Panc1 (cell line): ENCODE measurements at regions not wholly inside any gene's neighbourhood (a gene's known extent, or its start where the extent isn't known, plus 50 kb on each side); places are given as distances from the start of the nearest gene placed in this dataset.

Experiments used
- ATAC-seq: fragments of 200-7000 bp; cut with Tn5 transposase; 2 replicates; pipeline ENCODE4 v1.9.1; 2020; ENCODE audit warnings: mild to moderate bottlenecking, moderate library complexity
- BruUV-seq: library from RNA; stranded (reverse); fragments of 400-500 nt; replicated peaks from 2 replicates; lab custom pipeline; 2021; lab: Mats Ljungman, UMichigan
- CTCF ChIA-PET: fragments of 300-600 bp; sonication (Branson Sonifier 250); formaldehyde crosslinking; loops from one replicate; lab custom pipeline; 2022; ENCODE audit warnings: antibody characterized with exemption; lab: Charles Lee
- POLR2A ChIA-PET: fragments of 300-600 bp; sonication (Branson Sonifier 250); formaldehyde crosslinking; loops from one replicate; lab custom pipeline; 2022; ENCODE audit warnings: antibody characterized with exemption; lab: Charles Lee
- DNase-seq: peaks from one replicate; pipeline ENCODE4 v3.0.0-alpha.2; 2010; ENCODE audit warnings: low read depth, low spot score
- H3K27ac ChIP-seq: 2 replicates; pipeline ENCODE4 v1.5.1; 2011; ENCODE audit warnings: mild to moderate bottlenecking, low read length, inconsistent platforms
- H3K27me3 ChIP-seq: fragments of 200-500 bp; sonication (Bioruptor generic); 2 replicates; pipeline ENCODE4 v1.6.0; 2014; ENCODE audit warnings: low read length, inconsistent platforms; ENCODE audit not compliant: control insufficient read depth, insufficient read depth
- H3K36me3 ChIP-seq: fragments of 200-500 bp; sonication (Bioruptor generic); 2 replicates; pipeline ENCODE4 v1.5.1; 2014; ENCODE audit warnings: inconsistent platforms, mild to moderate bottlenecking, low read length, moderate library complexity; ENCODE audit not compliant: control insufficient read depth, insufficient read depth
- H3K4me1 ChIP-seq: 2 replicates; pipeline ENCODE4 v1.5.1; 2011; ENCODE audit warnings: inconsistent platforms, mild to moderate bottlenecking, low read length, moderate library complexity; ENCODE audit not compliant: control insufficient read depth, insufficient read depth
- H3K4me3 ChIP-seq, 2 experiments: 2 replicates each; pipeline ENCODE4 v1.5.1; 2011 to 2012; ENCODE audit warnings: low read depth in 2 of 2, low read length in 2 of 2, mild to moderate bottlenecking in 2 of 2, inconsistent platforms in 1 of 2, moderate library complexity in 1 of 2
- H3K9me3 ChIP-seq: fragments of 200-500 bp; sonication (Bioruptor generic); 2 replicates; pipeline ENCODE4 v1.5.1; 2014; ENCODE audit warnings: low read depth, mild to moderate bottlenecking, inconsistent platforms, low read length, moderate library complexity; ENCODE audit not compliant: control insufficient read depth, insufficient read depth
- CTCF ChIP-seq: fragments of 450-650 bp; IDR thresholded peaks from 2 replicates; pipeline ENCODE4 v1.5.1; 2017; ENCODE audit warnings: mild to moderate bottlenecking
- POLR2AphosphoS5 ChIP-seq: IDR thresholded peaks from 2 replicates; pipeline ENCODE4 v1.6.1; 2012; ENCODE audit warnings: mild to moderate bottlenecking, low read depth, low read length, moderate library complexity
- REST ChIP-seq, 2 experiments: IDR thresholded peaks; 2 replicates each; pipeline ENCODE4 v1.6.1; 2011 to 2012; ENCODE audit warnings: low read depth in 2 of 2, control low read depth in 1 of 2, low read length in 1 of 2, mild to moderate bottlenecking in 1 of 2, moderate library complexity in 1 of 2; ENCODE audit not compliant: insufficient read depth in 1 of 2
- SIN3A ChIP-seq: IDR thresholded peaks from 2 replicates; pipeline ENCODE4 v1.6.1; 2012; ENCODE audit warnings: low read depth, mild to moderate bottlenecking, low read length, moderate library complexity, borderline replicate concordance; ENCODE audit not compliant: insufficient read depth
- TCF7L2 ChIP-seq: IDR thresholded peaks from 2 replicates; pipeline ENCODE4 v1.6.1; 2011; ENCODE audit warnings: mild to moderate bottlenecking, low read depth, low read length, inconsistent platforms
- in situ Hi-C: cut with HindIII; loops from 2 replicates; pipeline ENCODE4 v1.10.0; 2016; ENCODE audit warnings: low sequenced_read_pairs, low pct_unique_long_range_greater_than_20kb
- intact Hi-C: fragments of 100-400 bp; cut with micrococcal nuclease; formaldehyde crosslinking; loops from one replicate; pipeline ENCODE4 v1.10.0; 2022; ENCODE audit not compliant: unreplicated experiment

GRCh38 chr14:104386151-104386841, 193.3 kb upstream of the C14orf180 start:
- ATAC-seq (no peak), DNase-seq (no peak)
- CTCF ChIA-PET, result no interaction called here

More at GRCh38 chr14:104386151-104386841, 193.3 kb upstream of the C14orf180 start:
- POLR2A ChIA-PET, result no interaction called here
- H3K36me3 ChIP-seq, result no peaks in the 10 kb centered on the region
- TF ChIP-seq CTCF (no peak), SIN3A (no peak), TCF7L2 (no peak), POLR2AphosphoS5 (no peak), REST (IDR thresholded peaks at IDR 0.05; ENCODE audit: insufficient read depth in 1 of 2, low read depth in 2 of 2, low read length in 1 of 2) (no peak)
- no peaks in the 10 kb centered on the region for H3K27me3 ChIP-seq
- intact Hi-C loops (no loop called here), in situ Hi-C loops (no loop called here)
- no peaks in the 10 kb centered on the region for H3K4me1 ChIP-seq
- no peak overlapping the region for H3K27ac ChIP-seq
- BruUV-seq, result no TSS peak
- H3K9me3 ChIP-seq, result no peaks in the 10 kb centered on the region
- no peak overlapping the region for H3K4me3 ChIP-seq
